MM.1S (cell line): ENCODE measurements at regions not wholly inside any gene's neighbourhood (a gene's known extent, or its start where the extent isn't known, plus 50 kb on each side); places are given as distances from the start of the nearest gene placed in this dataset.
"Not testable (repeated sequence)": the region's sequence is repeated elsewhere in the genome, so short reads cannot be mapped to it uniquely, and the experiment has no call there.

ENCODE experiments used
- CTCF ChIP-seq: fragments of 300-600 bp; sonication (generic); IDR thresholded peaks from 2 replicates; pipeline ENCODE4 v1.5.1; 2016; ENCODE audit warnings: antibody characterized with exemption, low read length, mixed read lengths
- EZH2 ChIP-seq: fragments of 300-600 bp; sonication (generic); optimal IDR thresholded peaks from 2 replicates; pipeline ENCODE3; 2017; ENCODE audit warnings: low read depth, mild to moderate bottlenecking, antibody characterized with exemption, low read length, mixed read lengths
- EZH2phosphoT487 ChIP-seq: fragments of 300-600 bp; sonication (generic); IDR thresholded peaks from 2 replicates; pipeline ENCODE4 v1.6.1; 2018; ENCODE audit warnings: antibody characterized with exemption, low read length

GRCh38 chr14:96714537-96714936, 82.6 kb upstream of the VRK1 start:
- not testable (repeated sequence) for TF ChIP-seq CTCF, EZH2phosphoT487, EZH2
